ENCODE measurements at regions not wholly inside any gene's neighbourhood (a gene's known extent, or its start where the extent isn't known, plus 50 kb on each side); places are given as distances from the start of the nearest gene placed in this dataset.

GRCh38 chr11:15906481-15907035 lies 449.8 kb downstream of the SOX6 start:
- no peak for TF ChIP-seq POLR2A (IDR thresholded peaks at IDR 0.05; ENCODE audit: low read length)
- TF ChIP-seq GATA1 (IDR thresholded peaks at IDR 0.05; ENCODE audit: low read depth, low read length): no peak

All from erythroblast (primary cell).